ENCODE measurements at regions not wholly inside any gene's neighbourhood (a gene's known extent, or its start where the extent isn't known, plus 50 kb on each side); places are given as distances from the start of the nearest gene placed in this dataset.
A peak's percentile ranks its signal among the peaks of the same experiment; 100 is the strongest.
"Not testable (repeated sequence)": the region's sequence is repeated elsewhere in the genome, so short reads cannot be mapped to it uniquely, and the experiment has no call there.

GRCh38 chr18:66280470-66280869, 323.4 kb downstream of the CDH19 start:
- DNase-seq (ENCODE audit: low spot score): no peak

GRCh38 chr18:66271962-66272361, 331.9 kb downstream of the CDH19 start:
- peak; percentile 63 for DNase-seq (ENCODE audit: low spot score)

- DNase-seq (ENCODE audit: low spot score): no peak
Measured at GRCh38 chr18:66264130-66264529, 339.8 kb downstream of the CDH19 start.

DNA sequence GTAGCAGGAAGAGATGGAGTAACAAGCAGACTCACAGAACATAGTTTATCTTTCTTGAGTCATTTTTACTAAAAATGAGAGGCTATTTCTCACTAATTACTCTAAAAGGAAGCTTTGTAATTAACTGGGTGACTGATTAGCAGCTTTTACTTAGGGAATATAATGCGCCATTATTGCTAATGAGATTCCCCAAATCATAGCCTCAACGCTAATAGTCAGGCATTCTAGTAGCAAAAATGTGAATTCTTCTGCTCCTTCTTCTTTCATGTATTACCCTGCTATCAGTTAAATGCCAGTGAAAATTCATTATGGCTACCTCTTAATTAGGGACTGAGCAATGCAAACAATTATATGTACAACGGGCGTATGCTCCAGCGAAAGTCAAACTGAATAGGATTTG, 349.8 kb downstream of the CDH19 start:
- no peak for DNase-seq (ENCODE audit: low spot score)

DNA sequence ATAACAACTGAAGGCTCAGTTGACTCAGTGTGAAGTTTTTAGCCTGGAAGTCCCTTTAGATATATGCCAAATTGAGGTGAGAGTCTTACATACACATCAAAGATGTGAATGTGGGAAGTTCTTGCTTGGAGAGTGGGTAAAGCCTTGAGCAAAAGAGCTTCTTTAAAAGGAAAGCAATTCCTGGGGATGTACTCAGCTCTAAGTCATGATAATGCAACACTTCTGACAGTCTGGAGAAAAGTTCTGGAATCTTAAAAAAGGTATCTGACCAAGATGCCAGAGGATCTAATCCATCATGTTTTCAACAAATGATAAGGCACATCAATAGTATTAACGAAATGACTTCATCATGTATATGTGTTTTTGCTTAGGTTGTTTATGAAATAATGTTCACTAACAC, 351.2 kb downstream of the CDH19 start:
- DNase-seq (ENCODE audit: low spot score): no peak

DNA sequence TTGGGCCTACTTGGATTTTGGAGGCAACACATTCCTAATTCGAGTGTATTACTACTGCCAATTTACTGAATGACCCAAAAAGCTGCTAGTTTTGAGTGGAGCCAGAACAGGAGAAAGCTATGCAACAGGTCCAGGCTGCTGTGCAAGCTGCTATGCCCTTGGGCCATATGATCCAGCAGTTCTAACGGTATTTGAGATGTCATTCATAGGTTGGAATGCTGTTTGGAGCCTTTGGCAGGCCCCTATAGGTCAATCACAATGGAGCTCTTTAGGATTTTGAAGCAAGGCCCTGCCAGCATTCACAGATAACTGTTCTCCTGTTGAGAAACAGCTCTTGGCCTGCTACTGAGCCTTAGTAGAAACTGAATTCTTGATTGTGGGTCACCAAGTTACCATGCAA, 368.7 kb downstream of the CDH19 start:
- DNase-seq (ENCODE audit: low spot score): no peak

GRCh38 chr18:66226782-66227181, 377.1 kb downstream of the CDH19 start:
- no peak for DNase-seq (ENCODE audit: low spot score)

- DNase-seq (ENCODE audit: low spot score): not testable (repeated sequence)
Measured at GRCh38 chr18:66223317-66223716, 380.6 kb downstream of the CDH19 start.

DNA sequence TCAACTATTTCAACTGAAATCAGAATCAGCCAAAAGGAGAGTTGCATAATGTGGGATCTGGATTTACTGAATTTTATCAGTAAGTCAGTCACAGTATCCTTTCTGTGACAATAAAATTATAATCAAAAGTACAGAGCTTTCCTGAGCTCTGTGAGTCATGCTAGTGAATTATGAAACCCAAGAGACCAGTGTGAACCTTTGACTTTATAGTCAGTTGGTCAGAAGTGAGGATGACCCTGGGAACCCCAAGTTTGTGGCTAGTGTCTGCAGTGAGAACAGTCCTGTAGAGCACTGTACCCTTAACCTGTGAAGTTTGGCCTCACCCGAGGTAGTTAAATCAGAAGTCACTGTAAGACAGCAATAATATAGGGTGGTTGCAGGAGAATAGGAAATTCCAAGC, 381.7 kb downstream of the CDH19 start:
- no peak for DNase-seq (ENCODE audit: low spot score)

DNA sequence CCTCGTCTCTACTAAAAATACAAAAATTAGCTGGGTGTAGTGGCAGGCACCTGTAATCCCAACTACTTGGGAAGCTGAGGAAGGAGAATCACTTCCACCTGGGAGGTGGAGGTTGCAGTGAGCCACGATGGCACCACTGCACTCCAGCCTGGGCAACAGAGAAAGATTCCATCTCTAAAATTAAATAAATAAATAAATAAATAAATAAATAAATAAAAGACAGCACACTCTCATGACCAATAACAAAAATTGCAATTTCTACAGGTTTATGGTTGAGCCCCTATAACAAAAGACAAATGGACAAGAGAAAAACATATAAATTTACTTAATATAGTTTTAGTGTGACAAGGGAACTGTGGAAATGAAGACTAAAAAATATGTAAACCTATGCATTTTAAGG, 384.1 kb downstream of the CDH19 start:
- no peak for DNase-seq (ENCODE audit: low spot score)

DNA sequence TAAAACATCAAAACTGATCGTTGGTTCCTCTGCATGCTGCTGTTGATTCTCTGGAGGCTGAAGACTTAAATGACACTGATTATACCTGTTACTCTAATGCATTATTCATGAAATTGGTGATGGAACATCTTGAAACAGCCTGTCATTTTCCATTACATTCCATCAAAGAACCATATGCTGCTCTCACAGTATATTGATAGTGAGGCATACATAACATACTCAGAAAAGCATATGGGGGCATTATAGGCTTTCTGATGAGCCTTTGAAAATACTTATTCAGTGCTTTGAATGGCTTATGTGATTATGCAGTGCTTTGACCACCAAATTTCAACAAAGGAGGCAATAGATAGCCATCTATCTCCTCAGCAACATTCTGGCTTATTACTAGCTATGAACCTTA, 392.1 kb downstream of the CDH19 start:
- no peak for DNase-seq (ENCODE audit: low spot score)

DNA sequence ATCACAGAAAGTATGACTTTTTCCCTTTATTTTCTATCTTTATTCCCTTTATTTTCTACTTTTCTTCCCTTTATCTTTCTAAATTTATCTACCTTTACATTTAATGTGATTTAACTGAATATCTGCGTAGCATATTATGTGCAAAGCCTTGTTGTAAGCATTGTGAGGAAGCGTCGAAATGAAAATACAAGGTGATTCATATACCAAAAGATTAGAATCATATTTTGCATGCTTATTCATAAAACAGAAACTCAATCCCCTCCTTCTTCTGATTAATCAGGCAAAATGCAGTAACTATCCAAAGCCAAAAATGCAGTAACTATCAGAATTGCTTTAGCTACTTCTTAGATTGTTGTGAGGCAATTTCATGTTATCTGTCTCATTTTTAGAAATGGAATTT, 393.0 kb downstream of the CDH19 start:
- DNase-seq (ENCODE audit: low spot score): no peak

DNA sequence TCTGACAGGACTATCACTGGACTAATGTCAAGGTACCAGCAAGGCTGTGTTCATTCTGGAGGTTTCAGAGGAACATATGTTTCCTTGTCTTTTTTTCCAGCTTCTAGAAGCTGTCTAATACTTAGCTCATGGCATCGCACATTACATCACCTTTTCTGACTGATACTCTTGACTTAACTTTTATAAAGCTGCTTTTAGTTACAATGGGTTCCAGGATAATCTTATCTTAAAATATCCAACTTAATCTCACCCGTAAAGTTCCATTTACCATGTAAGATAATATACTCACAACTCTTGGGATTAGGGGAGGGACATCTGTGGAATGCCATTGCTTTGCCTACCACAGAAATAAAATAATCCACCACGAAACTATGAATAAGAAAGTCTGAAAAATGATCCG, 394.2 kb downstream of the CDH19 start:
- no peak for DNase-seq (ENCODE audit: low spot score)

DNA sequence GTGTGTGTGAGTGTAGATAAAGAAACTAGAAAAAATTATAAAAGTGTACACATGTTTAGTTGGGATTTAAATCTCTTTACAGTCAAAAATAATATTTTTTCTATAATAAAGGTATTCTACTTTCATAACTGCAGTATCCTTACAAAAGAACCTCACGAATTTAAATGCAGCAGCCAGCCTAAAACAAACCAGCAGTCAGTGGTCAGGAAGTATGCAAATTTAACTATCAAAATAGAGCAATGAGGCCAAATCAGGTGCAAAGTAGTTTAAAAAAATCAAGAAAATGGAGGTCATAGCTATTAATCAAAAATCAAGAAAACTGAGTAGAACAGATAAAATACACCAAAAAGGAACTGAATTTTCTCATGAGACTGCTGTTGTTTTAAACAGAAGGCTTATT, 407.1 kb downstream of the CDH19 start:
- DNase-seq (ENCODE audit: low spot score): no peak

GRCh38 chr18:66193938-66194337, 410.0 kb downstream of the CDH19 start:
- no peak for DNase-seq (ENCODE audit: low spot score)

DNA sequence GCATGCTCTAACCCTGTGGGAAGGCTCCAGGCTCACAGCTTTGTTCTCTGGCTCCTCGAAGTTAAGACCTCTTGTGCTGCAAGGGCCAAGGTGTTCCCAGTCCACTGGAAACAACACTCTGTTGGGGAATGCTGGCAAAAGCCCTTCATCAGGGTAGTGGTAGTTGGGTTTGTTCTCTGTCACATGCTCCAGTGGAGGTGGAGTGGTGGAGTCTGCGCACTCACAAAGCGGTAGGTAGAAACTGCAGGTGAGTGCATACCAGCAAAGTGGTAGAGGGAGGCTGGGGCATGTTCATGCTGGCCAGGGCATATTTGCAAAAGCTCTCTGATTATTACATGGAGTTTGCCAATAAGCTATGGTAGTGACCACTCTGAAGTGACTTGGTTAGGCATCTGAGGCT, 410.5 kb downstream of the CDH19 start:
- DNase-seq (ENCODE audit: low spot score): no peak

DNA sequence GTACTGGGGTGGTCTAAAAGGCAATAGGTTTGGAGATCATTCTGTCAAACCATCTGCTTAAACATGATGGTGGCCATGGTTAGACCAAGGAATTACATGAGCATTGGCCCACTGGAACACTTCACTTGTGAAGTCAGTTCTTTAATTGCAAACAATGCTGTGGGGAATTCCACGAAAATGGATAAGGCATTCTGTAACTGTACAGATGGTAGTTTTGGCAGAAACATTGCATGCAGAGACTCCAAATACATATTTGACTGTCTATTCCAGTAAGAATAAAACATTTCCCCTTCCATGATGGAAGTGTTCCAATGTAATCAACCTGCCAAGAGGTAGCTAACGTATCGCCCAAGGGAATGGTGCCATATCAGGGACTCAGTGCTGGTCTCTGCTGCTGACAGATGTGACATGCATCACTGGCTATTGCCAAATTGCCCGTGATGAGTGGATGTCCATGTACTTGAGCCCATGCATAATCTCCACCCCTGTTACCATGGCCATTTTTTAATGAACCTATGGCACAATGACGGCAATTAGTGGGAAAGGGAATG, 417.9 kb downstream of the CDH7 start:
- DNase-seq (ENCODE audit: low spot score): no peak

DNA sequence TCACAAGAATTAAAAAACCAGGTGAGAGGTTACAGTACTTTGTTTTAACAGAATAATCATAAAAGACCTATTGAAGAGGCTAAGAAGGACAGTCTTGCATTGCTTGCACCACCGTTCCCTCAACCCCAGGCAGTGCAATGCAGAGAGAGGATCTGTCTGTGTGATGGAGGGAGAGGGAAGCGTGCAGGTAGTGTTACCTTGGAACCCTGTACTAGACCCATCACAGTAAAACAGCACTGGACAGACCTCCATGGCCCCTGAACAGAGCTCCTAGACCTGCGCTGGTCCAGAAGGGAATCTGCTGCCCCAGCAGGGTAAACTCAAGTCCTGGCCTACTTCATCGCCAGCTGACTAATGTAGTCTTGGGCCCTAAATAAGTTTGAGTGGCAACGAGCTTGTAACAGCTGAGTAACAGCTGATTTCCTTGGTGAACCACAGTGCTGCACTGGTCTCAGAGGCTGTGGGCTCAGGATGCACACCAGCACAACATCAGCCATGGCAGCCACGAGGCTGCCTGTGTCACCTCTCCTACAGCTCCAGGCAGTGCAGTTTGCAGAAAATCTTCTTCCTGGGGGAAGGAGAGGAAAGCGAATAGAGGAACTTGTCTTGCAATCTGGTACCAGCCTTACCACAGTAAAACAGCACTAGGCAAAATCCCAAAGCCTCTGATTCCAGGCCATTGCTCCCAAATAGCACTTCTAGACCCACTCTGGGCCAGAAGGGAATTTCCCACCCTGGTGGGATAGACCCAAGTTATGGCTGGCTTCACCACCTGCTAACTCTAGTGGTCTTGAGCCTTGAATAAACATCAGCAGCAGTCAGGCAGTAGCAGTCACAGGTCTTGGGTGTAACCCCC, 417.2 kb downstream of the CDH7 start:
- DNase-seq (ENCODE audit: low spot score): no peak

DNA sequence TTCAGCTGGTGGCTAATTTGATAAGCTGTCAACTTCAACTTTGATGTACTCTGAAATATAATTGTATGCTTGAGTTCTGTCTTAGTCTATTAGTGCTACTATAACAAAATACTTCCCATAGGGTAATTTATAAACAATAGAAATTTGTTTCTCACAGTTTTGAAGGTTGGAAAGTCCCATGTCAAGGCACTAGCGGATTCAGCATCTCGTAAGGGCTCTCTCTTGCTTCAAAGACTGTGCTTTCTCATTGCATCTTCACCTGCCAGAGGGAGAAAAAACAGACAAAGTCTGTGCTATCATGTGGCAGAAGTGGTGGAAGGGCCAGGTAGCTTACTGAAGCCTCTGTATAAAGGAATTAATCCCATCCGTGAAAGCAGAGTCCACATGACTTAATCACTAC, 409.2 kb downstream of the CDH7 start:
- DNase-seq (ENCODE audit: low spot score): no peak

- DNase-seq (ENCODE audit: low spot score): no peak
Measured at GRCh38 chr18:66159451-66159850, 408.6 kb downstream of the CDH7 start.

DNA sequence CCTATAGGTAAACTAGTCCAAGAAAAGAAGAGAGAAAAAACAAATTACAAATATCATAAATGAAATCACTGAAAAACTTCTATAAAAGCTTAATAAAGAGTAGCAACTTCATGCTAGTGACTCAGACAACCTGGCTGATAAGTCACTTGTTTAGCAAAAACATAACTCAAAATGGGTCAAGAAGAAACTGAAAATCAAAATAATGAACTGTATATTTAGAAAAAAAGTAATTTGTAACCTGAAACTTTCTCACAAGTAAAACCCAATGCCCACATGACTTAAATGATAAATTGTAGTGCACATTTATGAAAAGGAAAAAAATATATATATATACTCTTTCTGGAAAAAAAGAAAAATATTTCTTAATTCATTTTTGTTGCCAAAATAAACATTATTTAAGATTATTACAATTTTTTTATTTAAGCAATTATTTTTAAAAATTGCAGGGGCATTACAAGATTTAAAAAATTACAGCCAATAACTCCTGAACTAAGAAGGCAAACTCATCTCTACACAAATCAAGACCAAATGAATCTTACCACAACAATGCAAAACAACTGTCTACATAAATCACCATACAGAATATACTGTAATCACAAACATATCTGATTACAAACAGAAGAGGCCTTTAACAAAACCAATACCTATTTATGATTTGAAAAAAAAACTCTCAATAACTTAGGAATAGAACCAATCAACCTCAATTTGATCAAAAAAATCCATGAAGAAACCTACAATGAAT, 406.3 kb downstream of the CDH7 start:
- DNase-seq (ENCODE audit: low spot score): no peak

- DNase-seq (ENCODE audit: low spot score): no peak
Measured at GRCh38 chr18:66150650-66151049, 399.8 kb downstream of the CDH7 start.

DNA sequence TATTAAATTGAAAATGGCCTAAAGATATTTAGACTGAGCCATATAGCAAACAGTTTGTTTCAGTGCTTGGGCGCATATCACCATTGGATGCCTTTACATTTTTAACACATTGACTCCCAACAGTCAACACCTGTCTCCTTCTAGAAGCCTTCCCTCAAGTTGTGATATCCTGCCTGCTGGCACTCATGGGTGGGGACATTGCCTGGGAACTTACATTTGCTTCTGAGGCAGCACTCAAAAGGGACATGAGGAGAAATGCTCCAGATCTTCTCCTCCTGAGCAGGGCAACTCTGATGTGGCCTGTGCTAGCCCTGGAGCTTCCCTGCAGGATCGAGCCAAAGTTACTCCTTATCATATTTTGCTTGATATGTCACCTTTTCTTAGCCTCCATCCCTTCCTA, 392.2 kb downstream of the CDH7 start:
- no peak for DNase-seq (ENCODE audit: low spot score)

Measured in iPS-NIHi11 (cell line).